CD4-positive, alpha-beta T cell treated with Interleukin-4 for 4 hours (primary cell): ENCODE measurements at regions not wholly inside any gene's neighbourhood (a gene's known extent, or its start where the extent isn't known, plus 50 kb on each side); places are given as distances from the start of the nearest gene placed in this dataset.
"Not testable (repeated sequence)": the region's sequence is repeated elsewhere in the genome, so short reads cannot be mapped to it uniquely, and the experiment has no call there.

Experiments
- DNase-seq: peaks from one replicate; pipeline ENCODE4 v3.0.0-alpha.2; 2020

DNA sequence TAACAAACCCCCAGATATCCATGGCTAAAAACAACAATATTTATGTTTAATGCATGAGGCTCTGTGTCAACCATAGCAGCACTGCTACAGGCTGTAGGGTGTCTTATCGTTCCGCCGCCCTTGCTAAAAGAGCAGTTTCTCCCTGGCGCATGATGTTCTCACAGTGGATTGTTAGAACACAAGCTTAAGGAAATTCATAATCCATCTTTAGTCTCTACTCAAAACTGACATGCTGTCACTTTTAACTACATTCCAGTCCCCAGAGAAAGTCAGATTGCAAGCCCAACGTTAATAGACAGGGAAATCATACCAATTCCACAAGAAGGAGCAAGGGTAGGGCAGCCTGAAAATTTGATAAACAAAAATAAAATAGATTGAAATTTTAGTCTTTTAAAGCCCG is 1960.8 kb downstream of the PCDH7 start:
- DNase-seq, result no peak

DNA sequence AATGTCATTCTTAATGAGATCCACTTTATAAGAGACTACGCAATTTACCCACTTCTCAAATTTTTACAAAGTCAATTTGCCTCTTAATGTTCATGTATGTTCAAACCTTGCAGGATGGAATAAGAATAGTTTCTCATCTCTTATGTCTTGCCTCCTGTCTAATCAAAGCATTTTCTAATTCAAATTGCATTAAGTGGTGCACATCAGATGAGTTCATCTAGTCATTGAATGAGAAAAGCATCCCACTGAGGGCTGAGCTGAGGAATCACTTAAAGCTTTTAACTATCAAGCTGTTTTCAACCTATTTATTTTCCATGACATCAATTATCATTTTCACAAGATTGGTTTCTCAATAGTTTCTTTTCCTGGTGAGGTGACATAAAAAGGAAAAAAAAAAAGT is 1964.0 kb downstream of the PCDH7 start:
- DNase-seq, result no peak

GRCh38 chr4:32686123-32686522 is 1966.0 kb downstream of the PCDH7 start:
- no peak for DNase-seq

DNA sequence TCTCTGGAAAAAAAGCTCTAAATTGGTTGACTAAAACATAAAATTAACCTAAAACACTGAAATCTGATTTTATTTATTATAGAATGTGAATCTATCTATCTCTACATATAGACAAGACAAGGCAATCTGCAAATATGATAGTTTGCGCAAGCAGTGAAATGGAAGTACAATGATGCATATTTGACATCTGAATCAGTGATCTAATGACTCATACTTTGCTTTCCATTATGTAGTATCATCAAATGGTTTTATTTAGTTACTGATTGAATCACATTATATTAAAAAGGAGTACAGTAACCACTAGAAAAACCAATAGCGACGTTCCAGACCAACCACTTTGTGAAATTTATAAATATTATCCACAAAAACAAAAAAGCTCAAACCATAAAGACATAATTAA is 1969.3 kb downstream of the PCDH7 start:
- no peak for DNase-seq

- DNase-seq, result no peak
These were observed 1977.2 kb downstream of the PCDH7 start for GRCh38 chr4:32697281-32697814.

- no peak for DNase-seq
These were observed 1980.7 kb downstream of the PCDH7 start for GRCh38 chr4:32700838-32701237.

DNA sequence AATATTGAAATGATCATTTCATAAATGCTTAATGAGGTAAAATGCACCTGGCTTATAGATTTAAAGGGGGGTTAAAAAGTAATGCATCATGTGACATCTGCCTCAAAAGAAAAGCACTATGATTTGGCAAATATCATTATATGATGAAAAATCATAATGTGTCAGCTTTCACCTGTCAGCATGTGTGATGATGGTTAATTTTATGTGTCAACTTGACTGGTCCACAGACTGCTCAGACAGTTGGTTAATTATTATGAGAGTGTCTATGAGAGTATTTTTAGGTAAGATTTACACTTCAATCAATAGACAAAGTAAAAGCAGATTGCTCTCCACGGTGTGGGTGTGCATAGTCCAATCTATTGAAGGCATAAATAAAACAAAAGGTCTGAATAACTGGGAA is 1986.7 kb downstream of the PCDH7 start:
- no peak for DNase-seq

GRCh38 chr4:32716090-32716620 is 1996.0 kb downstream of the PCDH7 start:
- DNase-seq, result not testable (repeated sequence)

DNA sequence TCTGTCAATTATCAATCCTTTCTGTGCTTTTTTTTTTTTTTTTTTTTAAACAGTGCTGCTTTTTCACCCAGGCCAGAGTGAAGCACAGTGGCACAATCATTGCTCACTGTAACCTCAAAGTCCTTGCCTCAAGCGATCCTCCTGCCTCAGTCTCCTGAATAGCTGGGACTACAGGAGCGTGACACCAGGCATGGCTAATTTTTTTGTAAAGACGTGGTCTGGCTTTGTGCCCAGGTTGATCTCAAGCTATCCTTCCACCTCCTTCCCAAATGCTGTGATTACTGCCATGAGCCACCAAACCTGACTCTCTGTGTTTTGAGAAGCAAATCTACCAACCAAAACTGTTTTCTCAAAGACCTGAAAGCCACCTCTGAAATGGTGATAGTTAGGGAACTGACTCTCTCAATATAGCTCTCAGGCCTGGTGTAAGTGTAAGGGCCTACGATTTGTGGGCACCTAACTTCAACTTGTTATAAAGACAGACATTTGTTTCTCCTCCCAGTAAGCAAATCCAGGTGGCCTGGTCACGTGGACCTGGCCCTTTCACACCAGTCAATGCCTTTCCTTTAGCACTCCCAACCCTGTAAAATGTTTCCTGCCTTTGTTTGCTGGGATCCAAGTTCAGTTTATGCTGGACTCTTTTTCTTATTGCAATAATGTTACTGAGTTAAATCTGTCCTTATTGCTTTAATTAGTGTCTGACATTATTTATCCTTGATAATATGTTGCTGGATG is 2015.9 kb downstream of the PCDH7 start:
- no peak for DNase-seq

DNA sequence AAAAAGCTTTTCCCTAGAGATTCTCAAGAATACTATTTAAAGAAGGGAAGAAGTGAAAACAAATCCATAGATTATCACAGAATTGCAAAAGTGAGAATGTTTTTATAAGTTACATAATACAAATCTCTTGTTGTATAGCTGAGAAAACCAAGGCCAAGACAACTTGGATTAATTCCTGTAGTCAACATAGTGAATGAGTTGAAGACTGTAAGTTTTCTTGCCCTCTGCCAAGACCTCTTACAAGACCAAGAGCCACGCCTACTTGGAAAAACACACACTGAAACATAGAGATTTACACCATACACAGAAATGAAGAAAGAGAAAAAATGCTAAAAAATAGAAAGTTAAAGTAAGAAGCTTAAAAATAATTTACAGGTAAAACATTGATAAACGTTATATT is 2024.0 kb downstream of the PCDH7 start:
- DNase-seq, result no peak

- no peak for DNase-seq
These were observed 2025.2 kb downstream of the PCDH7 start for GRCh38 chr4:32745351-32745750.

- DNase-seq, result no peak
These were observed 2027.9 kb downstream of the PCDH7 start for GRCh38 chr4:32748061-32748460.

- DNase-seq, result no peak
These were observed 2028.3 kb downstream of the PCDH7 start for GRCh38 chr4:32748498-32748897.

- no peak for DNase-seq
These were observed 2032.8 kb downstream of the PCDH7 start for GRCh38 chr4:32752962-32753361.

GRCh38 chr4:32768664-32769389 is 2048.7 kb downstream of the PCDH7 start:
- DNase-seq, result no peak

GRCh38 chr4:32771491-32771890 is 2051.3 kb downstream of the PCDH7 start:
- DNase-seq, result no peak

DNA sequence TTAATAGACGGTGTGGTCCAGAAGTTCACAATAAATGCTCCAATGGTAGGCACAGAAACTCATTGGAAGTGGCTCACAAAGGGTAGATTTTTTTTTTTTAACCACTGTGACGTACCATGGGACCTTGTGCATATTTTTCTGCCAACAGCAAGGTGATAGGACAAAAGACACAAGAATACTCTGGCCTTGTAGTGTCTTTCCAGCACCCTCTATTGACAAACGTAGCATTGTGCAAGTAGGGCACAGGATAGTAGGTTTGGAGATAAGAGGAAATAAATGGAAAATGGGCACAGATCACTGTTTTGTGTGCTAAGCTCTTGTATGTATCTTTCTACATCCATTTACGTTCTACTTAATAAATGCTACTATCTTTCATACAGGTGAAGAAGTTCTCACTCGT is 2054.9 kb downstream of the PCDH7 start:
- DNase-seq, result no peak

DNA sequence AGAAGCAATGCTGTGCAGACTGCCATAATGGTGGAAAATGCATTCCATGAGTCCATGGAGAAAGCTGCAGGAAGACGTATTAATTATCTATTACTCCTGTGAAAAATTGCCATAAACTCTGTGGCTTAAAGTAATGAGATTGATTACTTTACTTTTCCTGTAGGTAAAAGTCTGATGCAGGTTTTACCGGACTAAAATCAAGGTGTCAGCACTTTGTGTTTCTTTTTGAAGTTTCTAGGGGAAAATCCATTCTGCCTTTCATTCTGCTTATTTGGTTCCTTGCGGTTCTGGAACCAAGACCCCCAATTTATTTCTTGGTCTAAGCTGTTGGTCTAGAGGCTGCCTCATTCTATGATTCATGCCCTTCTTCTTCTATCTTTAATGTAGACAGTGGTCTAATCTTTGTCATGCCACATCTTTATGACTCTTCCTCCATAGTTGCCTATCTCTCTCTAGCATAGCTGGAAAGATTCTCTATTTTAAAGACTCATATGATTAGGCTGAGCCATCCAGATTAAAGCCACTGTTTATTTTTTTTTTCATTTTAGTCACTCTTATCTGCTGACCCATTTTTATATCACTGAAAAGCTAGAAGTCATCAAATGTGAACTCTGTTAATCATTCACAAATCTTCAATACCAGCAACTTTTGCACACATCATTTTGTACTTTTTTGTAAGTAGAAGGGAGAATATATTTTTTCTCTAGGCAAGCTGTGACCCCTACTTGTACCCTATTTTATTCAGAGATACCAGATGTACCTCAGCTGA is 2056.4 kb downstream of the PCDH7 start:
- DNase-seq, result no peak

GRCh38 chr4:32778025-32778424 is 2057.9 kb downstream of the PCDH7 start:
- no peak for DNase-seq

DNA sequence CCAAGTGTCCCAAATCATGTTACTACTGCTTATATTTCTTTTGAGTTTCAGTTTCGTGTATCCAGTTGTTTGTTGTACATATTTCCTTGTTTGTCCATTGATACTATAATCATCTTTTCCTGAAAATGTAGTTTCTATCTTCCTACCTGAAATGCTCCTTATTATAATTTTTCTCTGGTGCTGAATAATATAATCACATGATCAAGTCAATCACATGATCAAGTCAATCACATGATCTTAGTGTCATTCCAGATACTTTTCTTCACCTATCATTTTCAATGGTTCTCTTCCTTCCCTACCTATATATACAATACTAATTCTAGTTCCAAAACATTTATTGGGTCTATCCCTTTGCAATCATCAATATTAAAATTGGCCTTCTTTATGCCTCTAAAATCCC is 2058.8 kb downstream of the PCDH7 start:
- DNase-seq, result no peak

DNA sequence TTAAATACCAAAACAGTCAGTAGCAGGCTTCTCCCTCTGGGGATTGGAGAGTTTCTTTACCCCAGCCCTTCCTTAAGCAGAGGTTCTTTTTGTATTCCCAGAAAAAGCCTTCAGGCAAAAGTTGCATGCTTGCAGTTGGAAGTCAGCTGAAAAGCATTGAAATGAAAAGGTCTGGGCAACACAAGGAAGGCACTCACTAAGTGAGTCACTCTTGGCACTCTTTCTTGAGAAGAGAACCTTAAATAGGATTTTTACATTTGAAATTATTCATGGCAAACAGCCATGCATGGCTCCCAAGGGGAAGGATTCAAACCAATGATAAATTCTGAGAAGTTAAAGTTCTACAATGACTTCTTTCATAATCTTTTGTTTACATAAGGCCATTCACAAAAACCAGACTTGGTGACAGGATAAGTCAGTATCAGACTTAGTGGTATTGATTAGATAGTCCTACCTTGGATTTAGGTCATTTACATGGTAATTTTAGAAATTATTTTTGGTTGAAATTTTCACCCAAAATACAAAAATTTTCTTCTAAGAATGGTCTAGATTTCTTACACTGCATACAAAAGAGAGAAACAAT is 2068.9 kb downstream of the PCDH7 start:
- DNase-seq, result no peak

DNA sequence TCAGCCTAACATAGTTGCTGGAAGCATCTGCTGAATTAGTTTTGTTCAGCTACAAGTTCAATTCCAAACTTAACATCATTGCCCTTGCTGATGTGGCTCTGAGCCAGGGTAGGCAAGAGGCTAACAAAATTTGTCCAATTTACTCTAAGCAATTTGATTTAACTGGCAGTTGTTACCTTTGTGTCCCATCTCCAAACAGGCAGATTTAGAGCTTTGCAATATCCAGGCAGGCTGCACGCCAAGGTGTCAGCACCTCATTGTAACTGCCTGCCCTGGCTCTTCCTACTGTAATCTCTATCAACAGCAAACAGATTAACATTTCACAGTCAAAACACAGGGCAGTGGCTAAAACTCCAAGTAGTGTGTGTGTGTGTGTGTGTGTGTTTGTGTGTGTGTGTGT is 2070.6 kb downstream of the PCDH7 start:
- DNase-seq, result no peak
